Central memory CD4-positive, alpha-beta T cell (primary cell): ENCODE measurements at regions not wholly inside any gene's neighbourhood (a gene's known extent, or its start where the extent isn't known, plus 50 kb on each side); places are given as distances from the start of the nearest gene placed in this dataset.
"Not testable (repeated sequence)": the region's sequence is repeated elsewhere in the genome, so short reads cannot be mapped to it uniquely, and the experiment has no call there.

Experiments
- DNase-seq: peaks from one replicate; pipeline ENCODE4 v3.0.0; 2022

DNA sequence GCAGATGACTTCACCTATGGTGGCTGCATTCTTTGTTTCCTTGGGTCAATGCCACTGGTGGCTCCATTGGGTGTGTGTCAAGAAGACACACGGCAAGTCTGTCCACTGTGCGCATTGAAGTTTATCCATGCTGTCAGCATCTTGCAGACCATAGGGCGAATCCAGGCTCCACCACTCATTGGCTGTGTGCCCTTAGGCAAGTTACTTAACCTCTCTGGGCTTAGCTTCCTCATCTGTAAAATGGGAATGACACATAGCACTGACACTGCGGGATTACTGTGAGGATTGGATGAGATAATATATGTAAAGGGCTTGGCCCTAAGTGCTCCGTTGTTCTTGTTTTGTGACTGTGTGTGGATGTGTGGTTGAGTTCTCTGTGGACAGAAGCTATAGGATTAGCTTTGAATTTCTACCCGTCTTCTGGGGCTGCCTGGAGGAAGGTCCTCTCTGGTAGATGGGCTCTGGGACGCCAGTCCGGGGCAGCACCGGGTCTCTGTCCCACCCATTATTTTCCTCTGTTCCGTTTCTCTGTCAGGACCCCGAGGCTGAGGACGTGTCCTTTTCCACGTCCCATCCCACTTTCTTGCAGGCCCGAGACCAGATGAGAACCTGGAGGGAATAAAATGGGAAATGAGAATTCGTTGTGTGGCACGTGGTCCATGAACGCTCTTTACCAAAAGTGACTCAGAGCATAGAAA is 178.4 kb downstream of the IRF8 start:
- no peak for DNase-seq

DNA sequence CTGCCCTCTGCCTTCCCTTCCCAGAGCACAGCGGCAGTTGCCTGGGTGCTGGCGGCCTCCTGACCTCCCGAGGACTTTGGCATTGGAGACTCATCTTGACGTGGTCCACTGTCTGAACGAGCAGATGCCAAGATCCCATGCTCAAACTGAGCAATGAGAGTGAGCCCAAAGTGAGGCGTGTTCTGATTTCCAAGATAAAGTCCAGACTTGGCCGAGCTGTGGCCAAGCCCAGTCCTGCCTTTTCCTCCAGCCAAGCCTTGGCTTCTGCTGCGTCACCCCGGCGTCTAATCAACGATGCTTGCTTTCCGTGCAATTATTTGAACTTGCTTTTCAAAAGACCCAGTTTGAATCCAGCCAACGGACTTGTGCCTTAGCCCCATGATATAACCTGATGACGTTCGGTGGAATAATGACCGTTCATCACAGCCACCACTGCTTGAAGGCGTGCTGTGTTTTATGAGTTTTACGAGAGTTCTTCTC is 179.2 kb downstream of the IRF8 start:
- no peak for DNase-seq

DNA sequence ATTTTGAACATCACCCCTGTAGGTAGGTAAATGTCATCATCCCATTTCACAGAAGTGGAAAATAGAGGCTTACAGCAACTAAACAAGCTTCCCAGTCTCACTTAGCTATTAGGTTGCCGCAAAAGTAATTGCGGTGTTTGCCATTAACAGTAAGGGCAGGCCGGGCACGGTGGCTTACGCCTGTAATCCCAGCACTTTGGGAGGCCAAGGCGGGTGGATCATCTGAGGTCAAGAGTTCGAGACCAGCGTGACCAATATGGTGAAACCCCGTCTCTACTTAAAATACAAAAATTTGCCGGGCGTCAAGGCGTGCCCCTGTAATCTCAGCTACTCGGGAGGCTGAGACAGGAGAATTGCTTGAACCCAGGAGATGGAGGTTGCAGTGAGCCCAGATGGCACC is 179.7 kb downstream of the IRF8 start:
- not testable (repeated sequence) for DNase-seq

DNA sequence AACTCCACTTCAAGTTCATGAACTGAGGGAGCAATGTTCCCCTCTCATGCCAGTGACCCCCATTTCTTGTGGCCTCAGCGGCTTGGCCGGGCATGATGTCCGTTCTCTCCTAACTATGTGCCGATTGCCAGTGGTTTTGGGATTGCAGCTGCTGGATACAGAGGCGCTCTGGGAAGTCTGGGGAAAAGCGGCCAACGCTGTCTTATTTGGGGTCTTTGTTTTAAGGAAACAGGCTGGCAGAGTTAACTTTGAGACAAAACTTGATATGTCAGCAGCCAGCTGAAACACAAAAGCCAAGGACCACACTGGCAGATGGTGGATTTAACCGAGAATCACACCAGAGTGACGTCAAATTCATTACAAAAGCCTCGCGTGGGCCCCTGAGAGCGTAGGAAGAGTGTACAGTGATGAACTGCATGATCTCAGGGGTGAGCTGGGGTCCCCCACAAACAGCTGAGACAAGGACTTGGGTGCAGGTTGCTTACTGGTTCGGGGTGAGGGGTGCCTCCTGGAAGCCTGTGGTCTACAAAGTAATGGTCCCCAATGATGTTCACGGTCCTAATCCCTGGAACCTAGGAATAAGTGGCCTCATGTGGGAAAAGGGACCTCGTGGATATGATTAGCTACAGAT is 180.4 kb downstream of the IRF8 start:
- no peak for DNase-seq

DNA sequence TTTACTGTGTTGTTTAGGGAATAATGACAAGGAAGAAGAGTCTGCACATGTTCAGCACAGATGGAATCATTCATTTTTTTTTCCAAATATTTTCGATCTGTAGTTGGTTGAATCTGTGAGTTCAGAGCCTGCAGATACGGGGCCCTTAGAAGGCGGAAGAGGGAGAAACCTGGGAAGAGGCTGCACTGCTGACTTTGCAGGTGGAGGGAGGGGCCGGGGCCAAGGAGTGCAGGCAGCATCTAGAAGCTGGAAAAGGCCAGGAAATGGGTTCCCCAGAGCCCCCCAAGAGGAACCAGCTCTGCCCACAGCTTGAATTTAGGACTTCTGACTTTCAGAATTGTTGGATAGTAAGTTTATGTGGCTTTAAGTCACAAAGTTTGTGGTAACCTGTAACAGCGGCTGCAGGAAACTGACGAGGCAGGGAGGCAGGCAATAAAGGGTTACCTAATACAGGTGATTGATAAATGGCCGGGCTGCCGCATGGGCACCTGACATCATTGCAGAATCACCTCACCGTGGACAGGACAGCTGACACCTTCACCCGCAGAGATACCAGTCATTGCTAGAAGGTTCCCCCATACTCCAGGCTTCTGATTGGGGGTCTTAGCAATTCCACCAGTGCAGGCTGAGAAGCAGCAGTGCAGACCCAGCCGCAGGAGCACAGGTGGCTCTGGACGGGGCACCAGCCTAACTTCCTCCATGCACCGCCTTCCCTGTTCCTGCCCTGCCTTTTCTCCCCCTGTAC is 181.3 kb downstream of the IRF8 start:
- no peak for DNase-seq

DNA sequence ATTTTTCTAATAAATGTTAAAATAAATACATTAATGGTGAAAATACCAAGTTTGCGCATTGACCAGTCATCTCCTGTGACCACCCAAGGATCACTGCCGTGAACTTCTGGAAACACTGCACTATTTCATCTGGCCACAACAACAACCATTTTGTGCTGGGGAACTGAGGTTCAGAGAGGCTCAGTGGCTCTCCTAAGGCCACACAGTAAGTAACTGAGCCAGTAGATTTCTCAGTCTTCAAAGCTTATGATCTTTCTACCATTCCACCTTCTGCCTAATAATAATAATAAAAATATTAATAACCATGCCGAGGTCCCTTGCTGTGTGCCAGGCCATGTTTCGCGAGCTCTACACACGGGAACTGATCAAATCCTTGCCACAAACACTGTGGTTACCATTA is 182.0 kb downstream of the IRF8 start:
- no peak for DNase-seq

DNA sequence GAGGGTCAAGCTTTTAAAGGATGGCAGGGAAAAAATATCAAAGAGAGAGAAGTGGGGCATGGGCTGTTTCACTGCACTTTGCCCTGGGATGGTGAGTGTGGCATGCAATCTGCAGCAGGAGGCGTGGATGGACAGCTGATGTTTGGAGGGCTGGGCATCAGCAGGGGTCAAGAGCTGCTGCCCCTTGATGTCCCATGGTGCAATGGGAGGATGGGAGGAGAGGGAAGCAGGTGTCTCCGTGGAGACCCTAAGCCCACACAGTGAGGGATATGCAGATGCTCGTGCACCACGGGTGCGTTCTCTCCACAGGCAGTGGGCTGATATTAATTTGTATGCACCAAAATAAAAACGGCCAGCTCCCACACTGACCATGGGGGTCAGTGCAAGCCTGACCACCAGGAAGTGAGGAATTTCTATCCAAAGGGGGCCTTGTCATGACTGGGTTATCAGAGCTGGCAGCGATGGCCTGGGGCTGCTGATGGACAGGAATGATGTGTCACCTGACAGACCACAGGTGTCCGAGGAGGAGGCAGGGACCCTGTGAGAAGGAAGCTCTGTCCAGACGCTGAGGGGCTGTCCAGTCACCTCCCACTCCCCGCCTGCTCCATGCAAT is 183.6 kb downstream of the IRF8 start:
- no peak for DNase-seq

DNA sequence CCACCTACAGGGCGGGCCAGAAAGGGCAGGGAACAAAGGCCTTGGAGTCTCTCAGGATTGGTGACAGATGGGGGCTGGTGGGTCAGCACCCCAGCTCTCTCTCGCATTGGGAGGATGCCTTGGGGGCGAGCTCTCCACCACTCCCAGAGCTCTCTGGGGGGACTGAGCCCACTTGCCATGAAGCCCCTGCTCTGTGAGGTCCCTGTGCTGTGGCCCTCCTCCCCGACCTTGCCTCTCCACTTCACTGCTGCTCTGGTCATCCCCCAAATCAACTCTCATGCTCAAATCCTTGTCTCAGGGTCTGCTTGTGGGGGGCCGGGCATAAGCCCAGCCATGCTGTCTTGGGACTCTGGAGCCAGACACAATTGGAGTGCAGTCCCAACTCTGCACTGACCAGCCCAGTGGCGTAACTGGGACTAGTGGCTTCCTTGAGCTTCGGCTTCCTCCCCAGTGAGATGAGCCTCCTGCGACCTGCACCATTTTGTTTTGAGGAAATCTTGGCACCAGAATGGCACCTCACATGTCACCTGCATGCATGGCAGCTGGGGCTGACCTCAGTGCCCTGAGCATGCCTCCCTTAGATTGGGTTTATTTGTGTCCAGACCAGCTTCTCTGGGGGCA is 184.5 kb downstream of the IRF8 start:
- no peak for DNase-seq

DNA sequence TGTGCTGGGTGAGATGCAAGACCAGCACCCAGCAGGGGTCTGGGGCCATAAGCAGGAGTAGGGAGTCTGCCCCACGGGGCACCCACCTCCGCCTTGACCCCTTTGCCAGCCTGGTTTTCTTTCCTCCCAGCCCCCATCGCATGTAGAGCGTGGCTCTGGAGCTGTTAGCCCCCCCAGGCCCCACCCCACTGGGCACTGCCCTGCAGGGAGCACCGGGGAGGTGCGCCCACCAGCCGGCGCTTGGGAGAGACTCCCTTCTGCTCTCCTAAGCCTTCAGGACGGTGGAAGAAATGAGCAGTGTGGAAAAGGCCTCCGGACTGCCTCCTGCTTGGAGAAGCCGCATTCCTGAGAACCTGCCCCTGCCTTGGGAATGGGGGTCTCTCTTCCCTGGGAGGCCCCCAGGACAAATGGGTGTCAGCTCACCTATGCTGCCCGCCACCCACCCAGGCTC is 186.2 kb downstream of the IRF8 start:
- no peak for DNase-seq

DNA sequence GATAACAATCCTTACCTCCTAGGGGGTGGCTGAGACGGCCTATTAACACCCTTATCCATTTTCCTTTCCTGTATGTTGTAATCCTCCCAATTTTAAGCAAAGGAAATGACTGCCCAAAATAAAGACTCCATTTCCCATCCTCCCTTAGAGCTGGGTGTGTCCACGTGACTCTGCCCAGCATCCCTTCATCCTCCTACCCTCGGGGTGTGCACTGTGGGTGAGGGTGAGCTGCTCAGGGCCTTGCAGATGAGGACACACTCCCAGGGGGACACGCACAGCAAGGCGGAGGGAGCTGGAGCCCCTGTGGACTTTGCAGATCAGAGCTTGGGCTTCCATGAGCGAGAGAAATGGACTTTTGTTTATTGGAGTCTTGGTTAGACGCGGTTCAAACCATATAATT is 186.8 kb downstream of the IRF8 start:
- no peak for DNase-seq

DNA sequence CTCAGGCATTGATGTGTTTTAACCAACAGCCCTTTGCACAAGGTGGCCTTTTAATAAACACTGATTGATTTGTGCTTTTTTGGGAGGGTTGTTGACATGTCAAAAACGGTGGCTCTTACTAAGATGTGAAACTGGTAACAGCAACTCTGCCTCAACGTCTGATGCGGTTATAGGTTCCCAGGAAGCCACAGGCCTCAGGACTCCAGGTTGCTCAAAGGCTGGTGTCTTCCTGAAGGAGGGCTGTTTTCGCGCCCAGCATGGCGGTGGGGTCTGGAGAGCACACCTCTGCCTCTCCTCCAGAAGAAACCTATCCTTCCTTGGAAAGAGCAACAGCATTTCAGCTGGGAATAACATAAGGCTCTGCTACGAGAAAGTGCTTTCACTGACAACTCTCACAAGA is 187.5 kb downstream of the IRF8 start:
- DNase-seq = no peak

DNA sequence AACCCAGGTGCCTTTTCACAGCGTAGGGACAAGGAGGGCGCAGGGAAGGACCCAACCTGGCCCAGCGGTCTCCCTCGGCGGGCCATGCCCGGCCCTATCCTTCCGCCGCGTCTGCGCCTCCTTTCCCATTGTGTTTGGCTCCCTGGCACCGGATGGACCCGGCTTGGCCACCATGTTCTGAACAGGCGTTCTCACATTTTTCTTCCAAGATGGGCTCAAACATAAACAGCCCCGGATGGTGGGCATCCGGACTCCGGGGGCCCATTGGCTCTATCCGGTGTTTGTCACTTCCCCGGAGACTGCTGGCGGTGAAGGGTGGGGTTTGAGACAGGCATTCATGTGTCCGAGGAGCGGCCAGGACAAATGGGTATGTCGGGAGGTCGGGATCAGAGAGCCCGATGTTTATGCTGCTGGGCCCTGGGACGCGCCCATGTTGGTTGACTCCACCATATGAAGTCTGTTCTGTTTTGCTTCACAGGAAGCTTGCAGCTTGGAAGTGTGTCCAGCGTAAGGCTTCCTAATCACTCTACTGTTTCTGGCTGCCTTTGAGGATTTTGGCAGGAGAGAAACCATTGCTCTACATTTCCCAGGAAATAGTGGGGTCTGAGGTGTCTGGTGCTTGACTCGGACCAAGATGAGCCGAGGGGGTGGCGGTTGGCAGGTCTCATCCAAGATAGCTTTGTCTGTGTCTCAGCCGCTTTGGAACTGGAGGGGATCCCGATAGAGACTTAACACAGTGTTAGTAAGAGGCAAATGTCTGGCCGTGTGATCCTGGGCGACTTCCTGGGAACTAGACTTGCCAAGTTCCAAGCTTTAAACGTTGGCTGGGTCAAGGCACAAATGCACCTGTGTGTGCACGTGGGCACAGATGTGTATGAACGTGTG is 188.3 kb downstream of the IRF8 start:
- DNase-seq = no peak

DNA sequence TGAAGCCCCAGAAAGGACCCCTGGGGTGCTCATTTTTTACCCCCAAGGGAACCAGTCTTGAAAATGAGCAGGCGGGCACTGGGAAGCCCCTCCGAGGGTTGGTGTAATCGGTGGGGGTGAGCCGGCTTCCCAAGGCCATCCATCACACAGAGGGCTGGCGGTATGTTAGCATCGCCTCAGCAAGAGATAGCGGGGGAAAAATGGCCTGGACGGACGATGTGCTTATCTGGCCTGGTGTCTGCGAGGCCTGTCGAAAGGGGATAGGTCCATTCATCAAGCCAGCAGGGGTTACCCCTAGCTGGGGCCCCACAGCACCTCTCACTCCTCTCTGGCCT is 188.9 kb downstream of the IRF8 start:
- no peak for DNase-seq

DNA sequence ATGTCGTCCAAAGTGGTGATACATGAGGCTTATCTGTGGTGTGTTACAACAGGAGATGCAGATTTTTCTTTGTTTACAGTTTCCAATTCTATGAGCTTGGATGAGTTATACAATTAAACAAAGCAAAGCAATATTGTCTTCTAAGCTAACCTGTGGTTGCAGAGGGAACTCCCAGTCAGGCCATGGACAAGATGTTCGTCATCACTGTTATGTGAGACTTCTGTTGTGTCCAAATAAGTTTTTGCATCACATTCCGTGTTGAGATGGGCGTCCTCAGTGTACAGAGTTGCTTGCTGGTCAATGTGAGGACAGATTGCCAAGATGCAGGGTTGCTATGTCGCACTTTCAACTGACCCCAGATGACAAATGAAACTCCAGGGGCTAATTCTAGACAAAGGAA is 189.3 kb downstream of the IRF8 start:
- DNase-seq = no peak

DNA sequence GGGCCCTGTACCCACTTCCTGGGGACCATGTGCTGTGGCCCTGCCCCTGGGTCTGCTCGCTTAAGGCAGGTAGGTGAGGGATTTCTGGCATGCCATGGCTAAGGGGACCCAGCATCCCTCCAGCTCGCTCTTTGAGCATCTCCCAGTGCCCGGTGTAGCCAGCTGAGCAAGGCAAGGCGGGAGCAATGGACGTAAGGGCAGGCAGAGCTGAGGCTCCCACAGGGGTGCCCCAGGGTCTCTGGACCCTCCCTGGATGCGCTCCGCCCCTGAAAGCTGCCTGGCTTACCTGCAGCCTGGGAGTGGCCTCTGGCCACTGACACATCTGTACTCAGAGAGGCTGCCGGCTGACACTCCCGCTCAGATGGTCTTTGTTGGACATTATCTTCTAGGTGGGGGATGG is 189.9 kb downstream of the IRF8 start:
- no peak for DNase-seq

DNA sequence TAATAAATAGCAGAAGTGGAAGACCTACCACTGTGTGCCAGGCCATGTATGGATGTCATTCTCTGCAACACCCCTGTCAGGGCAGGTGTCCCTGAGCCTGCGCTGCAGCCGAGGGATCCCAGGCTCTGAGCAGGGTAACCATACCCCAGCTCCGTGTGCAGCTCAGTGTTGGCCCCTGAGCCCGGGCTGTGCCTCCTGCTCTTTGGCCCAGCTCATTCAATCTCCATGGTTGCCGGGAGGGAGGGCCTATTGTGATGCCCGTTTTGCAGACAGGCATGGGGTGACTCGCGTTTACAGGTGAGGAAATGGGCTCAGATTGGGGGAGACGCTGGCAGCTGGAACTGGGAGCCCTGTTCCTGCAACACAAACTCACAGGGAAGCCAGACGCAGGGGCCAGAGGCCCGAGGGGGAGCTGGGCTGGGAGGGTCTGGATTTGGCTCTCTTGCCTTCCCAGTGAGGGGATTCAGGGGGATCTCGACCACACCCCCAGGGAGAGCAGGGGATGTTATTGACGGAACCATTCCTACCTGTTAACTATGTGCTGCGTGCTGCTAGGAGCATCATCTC is 190.5 kb downstream of the IRF8 start:
- no peak for DNase-seq

DNA sequence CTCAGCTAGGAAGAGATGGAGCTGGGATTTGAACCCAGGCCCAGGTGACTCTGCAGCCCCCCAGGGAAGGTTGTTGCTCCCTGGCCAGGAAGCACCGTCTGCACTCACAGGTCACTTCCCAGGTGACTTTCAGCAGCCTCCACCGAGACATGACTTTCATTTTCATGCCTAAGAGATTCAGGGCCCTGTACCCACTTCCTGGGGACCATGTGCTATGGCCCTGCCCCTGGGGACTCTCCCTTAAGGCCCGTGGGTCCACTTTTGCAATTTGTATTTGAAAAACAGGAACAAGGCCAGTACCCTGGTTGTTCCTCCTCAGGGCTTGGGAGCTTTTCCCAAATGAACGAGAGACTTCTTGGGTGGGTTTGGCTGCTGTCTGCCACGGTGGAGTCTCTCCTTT is 191.0 kb downstream of the IRF8 start:
- no peak for DNase-seq

DNA sequence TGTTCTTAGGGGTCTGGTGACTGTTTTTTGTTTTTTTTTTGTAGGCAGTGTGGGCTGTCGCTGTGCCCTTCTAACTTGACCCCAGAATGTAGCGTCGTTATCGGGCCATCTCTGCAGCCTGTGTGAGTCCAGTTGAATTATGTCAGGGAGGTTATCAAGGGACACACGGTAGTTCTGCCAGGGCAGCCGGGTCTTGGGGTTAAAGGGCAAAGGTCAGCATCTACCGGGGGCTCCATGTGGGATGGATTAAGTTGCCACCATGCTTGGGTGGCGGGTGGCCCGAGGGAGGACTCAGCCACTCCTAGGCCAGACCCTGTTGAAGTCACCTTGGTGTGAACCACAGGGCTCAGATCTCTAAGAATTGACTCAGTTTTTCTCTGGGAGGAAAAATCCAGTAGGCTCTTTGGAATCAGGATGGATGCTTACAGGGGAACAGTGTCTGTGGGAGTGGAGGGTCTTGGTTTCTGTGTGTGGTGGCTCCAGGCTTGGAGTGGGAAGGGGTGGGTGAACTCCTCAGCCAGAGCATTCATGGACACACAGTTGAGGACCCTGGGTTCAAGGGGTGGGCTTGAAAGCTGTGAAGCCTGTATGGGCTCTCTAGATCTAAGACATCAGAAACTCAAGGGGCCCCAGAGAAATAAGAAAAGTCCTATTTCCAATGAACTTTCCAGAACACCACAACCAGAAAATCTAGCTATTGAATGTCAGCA is 191.7 kb downstream of the IRF8 start:
- DNase-seq = no peak

DNA sequence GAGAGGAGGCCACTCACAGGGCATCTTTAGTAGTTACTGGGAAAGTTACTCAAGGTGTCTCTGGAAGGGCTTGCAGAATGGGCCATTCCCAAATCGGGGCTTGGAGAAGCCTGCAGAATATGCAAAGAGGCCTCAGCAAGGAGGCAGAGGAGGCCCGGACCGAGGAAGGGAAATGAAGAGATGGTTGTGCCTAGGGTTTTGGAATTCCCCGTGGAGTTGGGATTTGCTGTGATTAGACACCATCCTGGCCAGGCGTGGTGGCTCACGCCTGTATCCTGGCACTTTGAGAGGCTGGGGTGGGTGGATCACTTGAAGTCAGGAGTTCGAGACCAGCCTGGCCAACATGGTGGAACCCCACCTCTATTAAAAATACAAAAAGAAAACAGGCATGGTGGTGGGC is 193.0 kb downstream of the IRF8 start:
- DNase-seq = no peak

DNA sequence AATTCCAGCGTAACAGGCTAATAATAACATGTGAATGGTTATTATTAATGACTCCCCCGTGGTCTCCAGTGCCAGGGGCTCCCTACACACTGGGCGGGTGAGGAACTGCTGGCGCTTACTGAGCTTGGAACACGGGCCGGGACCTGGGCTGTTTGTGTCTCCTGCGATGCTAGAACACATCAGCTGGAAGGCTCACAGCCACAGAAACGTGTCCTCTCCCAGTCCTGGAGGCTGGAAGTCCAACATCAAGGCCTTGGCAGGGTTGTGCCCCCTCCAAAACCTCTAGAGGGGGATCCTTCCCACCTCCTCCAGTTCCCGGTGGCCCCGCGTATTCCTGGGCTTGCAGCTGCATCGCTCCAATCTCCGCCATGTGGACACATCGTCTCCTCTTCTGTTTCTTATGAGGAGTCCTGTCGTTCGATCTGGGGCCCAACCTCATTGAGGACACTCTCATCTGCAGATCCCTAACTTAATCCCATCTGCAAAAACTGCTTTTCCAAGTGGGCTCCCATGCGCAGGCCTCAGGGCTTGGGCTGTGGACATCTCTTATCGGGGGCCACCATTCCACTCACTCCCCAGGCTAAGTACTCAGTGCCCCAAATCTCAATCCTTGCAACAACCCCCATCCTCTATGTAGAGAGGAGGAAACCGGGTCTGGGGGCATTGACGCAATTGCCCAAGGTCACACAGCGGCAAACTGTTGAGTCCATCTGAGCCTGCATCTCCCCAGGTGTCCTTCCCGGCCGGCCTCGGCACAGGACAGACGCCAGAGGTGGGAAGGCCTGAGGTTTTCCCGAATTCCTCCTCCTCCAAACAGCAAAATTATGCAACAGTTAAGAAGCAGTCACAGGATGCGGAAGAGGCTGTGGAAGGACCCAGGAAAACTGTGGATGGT is 193.9 kb downstream of the IRF8 start:
- DNase-seq = no peak
